ENCODE measurements at regions not wholly inside any gene's neighbourhood (a gene's known extent, or its start where the extent isn't known, plus 50 kb on each side); places are given as distances from the start of the nearest gene placed in this dataset.

DNA sequence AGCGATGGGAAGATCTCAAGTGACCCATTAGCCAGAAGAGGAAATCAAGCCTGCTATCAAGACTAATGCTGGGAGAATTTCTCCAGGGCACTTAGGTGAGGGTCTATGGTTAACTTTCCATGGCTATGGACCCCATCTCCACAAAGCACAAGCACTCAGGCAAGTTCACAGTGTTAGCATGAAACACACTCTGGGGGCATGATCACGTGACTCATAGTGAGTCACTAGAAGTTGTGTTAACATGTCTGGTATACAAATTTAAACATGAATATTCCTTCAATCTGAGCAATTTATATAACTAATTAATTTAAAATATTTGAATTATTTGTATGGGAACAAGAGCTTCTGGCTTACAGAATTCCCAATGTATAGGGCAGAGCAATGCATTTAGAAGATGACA lies 131.8 kb downstream of the FAM204A start:
- H3K4me3 ChIP-seq (ENCODE audit: low read depth, low read length), result no peak overlapping the region
- TF ChIP-seq, protein P1, sequence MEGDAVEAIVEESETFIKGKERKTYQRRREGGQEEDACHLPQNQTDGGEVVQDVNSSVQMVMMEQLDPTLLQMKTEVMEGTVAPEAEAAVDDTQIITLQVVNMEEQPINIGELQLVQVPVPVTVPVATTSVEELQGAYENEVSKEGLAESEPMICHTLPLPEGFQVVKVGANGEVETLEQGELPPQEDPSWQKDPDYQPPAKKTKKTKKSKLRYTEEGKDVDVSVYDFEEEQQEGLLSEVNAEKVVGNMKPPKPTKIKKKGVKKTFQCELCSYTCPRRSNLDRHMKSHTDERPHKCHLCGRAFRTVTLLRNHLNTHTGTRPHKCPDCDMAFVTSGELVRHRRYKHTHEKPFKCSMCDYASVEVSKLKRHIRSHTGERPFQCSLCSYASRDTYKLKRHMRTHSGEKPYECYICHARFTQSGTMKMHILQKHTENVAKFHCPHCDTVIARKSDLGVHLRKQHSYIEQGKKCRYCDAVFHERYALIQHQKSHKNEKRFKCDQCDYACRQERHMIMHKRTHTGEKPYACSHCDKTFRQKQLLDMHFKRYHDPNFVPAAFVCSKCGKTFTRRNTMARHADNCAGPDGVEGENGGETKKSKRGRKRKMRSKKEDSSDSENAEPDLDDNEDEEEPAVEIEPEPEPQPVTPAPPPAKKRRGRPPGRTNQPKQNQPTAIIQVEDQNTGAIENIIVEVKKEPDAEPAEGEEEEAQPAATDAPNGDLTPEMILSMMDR (IDR thresholded peaks at IDR 0.05; ENCODE audit: borderline replicate concordance, insufficient read depth, low read depth, low read length), result no peak

DNA sequence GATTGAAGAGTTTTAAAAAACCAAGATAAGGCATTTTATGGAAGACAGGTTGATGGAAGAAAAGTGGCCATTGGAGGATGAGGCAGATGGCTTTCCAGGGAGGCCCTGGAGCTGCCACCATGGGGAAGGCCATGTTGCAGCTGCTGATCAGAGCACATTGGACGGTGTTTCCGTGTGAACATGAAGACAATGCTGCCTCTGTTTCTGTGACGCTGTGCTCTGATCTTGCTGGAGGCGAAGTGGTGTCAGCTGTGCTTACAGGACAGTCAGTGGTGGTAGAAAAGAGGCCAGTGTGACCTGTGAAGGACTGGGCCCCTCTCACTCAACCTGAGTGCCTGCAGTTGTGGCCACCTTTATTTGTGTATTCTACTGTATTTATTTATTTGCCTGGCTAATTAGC lies 132.9 kb downstream of the FAM204A start:
- no peak overlapping the region for H3K4me3 ChIP-seq (ENCODE audit: low read depth, low read length)
- TF ChIP-seq, protein P1 (IDR thresholded peaks at IDR 0.05; ENCODE audit: borderline replicate concordance, insufficient read depth, low read depth, low read length), result no peak

DNA sequence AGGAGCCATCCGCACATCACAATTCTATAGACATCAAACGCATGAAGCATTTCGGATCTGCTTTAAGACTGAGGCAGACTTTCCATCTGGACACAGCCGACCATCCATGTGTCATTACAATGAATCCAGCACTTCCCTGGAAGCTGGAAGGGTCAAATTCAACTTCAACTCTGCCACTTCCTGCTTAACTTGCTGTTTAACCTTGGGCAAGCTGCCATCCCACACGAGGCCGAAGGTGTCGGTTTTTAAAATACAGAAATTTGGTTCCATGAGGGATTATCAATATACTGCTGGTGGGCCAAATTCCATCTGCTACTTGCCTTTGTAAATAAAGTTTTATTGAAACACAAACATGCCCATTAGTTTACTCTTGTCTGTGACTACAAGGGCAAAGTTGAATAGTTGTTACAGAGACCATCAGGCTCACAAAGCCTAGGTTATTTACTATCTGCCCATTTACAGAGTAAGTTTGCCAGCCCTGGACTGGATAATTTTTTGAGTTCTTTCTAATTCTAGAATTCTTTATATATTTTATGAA lies 134.6 kb downstream of the FAM204A start:
- TF ChIP-seq, protein P1 (IDR thresholded peaks at IDR 0.05; ENCODE audit: borderline replicate concordance, insufficient read depth, low read depth, low read length), result no peak
- H3K4me3 ChIP-seq (ENCODE audit: low read depth, low read length), result no peak overlapping the region

DNA sequence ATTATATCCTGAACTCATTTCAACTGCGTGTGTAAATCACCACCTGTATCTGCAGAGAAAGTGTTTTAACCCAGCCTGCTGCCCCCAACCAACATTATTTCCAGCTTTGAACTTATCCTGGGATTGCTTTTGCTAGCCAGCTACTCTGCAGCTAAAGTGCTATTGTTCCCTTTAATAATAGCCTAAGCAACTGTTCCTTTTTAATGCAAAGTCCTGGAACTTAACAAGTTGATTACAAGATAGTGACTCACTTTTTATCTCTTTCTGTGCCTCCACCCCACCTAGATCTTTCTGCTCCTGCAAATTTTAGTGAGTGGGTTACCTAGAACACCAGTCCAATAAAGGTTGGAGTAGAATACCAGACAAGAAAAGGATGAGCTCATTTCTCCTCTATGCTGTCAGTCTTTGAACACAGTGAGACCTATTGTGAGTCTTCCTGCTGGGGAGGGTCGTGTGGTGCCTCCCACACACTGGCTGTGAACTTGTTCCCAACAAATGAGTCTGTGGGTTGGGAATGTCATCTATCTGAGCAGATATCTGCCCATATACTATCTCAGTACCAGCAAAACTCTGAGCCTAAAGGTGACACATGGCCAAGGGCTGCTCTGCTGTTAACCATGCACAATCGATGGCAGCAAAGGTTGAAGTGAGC lies 137.7 kb downstream of the FAM204A start:
- TF ChIP-seq, protein P1 (IDR thresholded peaks at IDR 0.05; ENCODE audit: borderline replicate concordance, insufficient read depth, low read depth, low read length), result no peak

DNA sequence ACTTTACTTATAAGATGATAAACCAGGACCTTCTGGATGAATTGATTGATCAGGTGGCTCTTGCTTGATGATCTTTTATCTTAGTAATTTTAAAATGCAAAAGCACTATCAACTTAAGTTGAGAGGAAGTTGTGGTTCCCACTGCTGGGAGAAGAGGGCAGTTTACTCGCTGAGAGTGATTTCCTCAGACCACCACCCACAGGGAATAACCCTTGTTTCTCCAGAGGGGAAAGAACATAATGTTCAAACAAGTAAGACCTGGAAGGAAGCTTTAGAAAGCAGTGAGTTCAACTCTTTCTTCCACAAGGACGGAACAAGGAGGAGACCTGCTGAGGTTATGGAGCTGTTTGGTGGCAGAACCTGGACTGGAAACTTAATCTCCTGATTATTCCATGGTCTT lies 138.7 kb downstream of the FAM204A start:
- no peak overlapping the region for H3K4me3 ChIP-seq (ENCODE audit: low read depth, low read length)
- TF ChIP-seq, protein P1 (IDR thresholded peaks at IDR 0.05; ENCODE audit: borderline replicate concordance, insufficient read depth, low read depth, low read length), result no peak

More for the DNA sequence above, 137.7 kb downstream of the FAM204A start:
- H3K4me3 ChIP-seq (ENCODE audit: low read depth, low read length), result no peak overlapping the region

DNA sequence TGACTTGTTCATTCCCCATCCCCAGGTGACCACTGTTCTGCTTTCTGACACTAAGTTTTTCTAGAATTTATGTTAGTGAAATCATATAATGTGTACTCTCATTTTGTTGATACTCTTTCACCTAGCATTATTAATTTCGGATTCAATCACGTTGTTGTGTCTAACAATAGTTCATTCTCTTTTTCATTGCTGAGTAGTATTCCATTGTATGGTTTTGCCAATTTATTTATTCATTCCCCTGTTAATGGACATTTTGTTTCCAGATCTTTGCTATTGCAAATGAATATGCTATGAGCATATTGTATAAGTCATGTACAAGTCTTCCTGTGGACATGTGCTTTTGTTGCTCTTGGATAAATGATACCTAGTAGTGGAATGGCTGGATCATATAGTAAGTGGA lies 146.4 kb downstream of the FAM204A start:
- H3K4me3 ChIP-seq (ENCODE audit: low read depth, low read length), result no peak overlapping the region
- TF ChIP-seq, protein P1 (IDR thresholded peaks at IDR 0.05; ENCODE audit: borderline replicate concordance, insufficient read depth, low read depth, low read length), result no peak

DNA sequence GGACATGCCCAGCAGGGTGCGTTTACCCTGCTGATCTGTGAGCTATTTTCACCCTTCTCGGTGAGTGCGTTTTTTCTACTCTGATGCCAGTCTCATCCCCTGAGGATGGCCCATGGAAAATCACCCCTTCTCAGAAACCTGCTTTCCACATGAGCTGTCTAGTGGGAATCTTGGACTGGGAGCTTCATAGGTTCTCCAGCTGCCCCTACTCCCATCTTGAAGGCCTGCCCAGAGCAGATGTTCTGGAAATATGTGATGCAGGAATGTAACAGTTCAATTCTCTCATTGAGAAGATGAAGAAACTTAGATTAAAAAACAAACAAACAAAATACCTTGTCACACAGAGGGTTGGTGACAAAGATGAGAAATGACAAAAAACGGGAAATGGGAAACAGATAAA lies 146.9 kb upstream of the RAB11FIP2 start:
- H3K4me3 ChIP-seq (ENCODE audit: low read depth, low read length), result no peak overlapping the region
- TF ChIP-seq, protein P1 (IDR thresholded peaks at IDR 0.05; ENCODE audit: borderline replicate concordance, insufficient read depth, low read depth, low read length), result no peak

Data from GM12875 (cell line).